DMS153 (cell line): ENCODE measurements at regions not wholly inside any gene's neighbourhood (a gene's known extent, or its start where the extent isn't known, plus 50 kb on each side); places are given as distances from the start of the nearest gene placed in this dataset.

Experiments
- DNase-seq: peaks from one replicate; lab custom pipeline; 2025; lab: John Stamatoyannopoulos, UW

GRCh38 chr1:209064850-209065706 lies 518.4 kb upstream of the CAMK1G start:
- no peak for DNase-seq

GRCh38 chr1:209072481-209072880 lies 511.0 kb upstream of the CAMK1G start:
- DNase-seq, result no peak

GRCh38 chr1:209073879-209074278 lies 509.6 kb upstream of the CAMK1G start:
- no peak for DNase-seq

GRCh38 chr1:209074575-209075250 lies 508.8 kb upstream of the CAMK1G start:
- DNase-seq, result no peak

- no peak for DNase-seq
Measured at GRCh38 chr1:209076688-209077087, 506.8 kb upstream of the CAMK1G start.

- no peak for DNase-seq
Measured at GRCh38 chr1:209080170-209080781, 503.2 kb upstream of the CAMK1G start.

- no peak for DNase-seq
Measured at GRCh38 chr1:209086486-209087192, 496.9 kb upstream of the CAMK1G start.

- no peak for DNase-seq
Measured at GRCh38 chr1:209094384-209094783, 489.1 kb upstream of the CAMK1G start.

GRCh38 chr1:209095627-209096595 lies 487.6 kb upstream of the CAMK1G start:
- no peak for DNase-seq

- DNase-seq, result no peak
Measured at GRCh38 chr1:209100460-209100859, 483.1 kb upstream of the CAMK1G start.

- DNase-seq, result no peak
Measured at GRCh38 chr1:209101106-209101505, 482.4 kb upstream of the CAMK1G start.

- DNase-seq, result no peak
Measured at GRCh38 chr1:209102120-209102519, 481.4 kb upstream of the CAMK1G start.

GRCh38 chr1:209102531-209102930 lies 481.0 kb upstream of the CAMK1G start:
- DNase-seq, result no peak

GRCh38 chr1:209103092-209103491 lies 480.4 kb upstream of the CAMK1G start:
- DNase-seq, result peak; percentile 17

- no peak for DNase-seq
Measured at GRCh38 chr1:209104646-209105045, 478.9 kb upstream of the CAMK1G start.

GRCh38 chr1:209105701-209106100 lies 477.8 kb upstream of the CAMK1G start:
- no peak for DNase-seq

GRCh38 chr1:209106237-209106741 lies 477.2 kb upstream of the CAMK1G start:
- peak; percentile 63 for DNase-seq

GRCh38 chr1:209106861-209107260 lies 476.7 kb upstream of the CAMK1G start:
- DNase-seq, result no peak

GRCh38 chr1:209107535-209107934 lies 476.0 kb upstream of the CAMK1G start:
- no peak for DNase-seq

GRCh38 chr1:209109001-209109785 lies 474.3 kb upstream of the CAMK1G start:
- no peak for DNase-seq
